C4-2B (cell line): ENCODE measurements at regions not wholly inside any gene's neighbourhood (a gene's known extent, or its start where the extent isn't known, plus 50 kb on each side); places are given as distances from the start of the nearest gene placed in this dataset.

Experiments
- CTCF ChIP-seq: fragments of 450-650 bp; conservative IDR thresholded peaks from 2 replicates; pipeline ENCODE4 v1.5.1; 2017; ENCODE audit warnings: mild to moderate bottlenecking
- ZFX ChIP-seq: fragments of 450-650 bp; IDR thresholded peaks from 2 replicates; pipeline ENCODE4 v1.6.1; 2017

GRCh38 chr15:46312133-46312740 is 677.4 kb downstream of the SQOR start:
- TF ChIP-seq CTCF (peak; percentile 93), ZFX (no peak)
